ENCODE measurements at regions not wholly inside any gene's neighbourhood (a gene's known extent, or its start where the extent isn't known, plus 50 kb on each side); places are given as distances from the start of the nearest gene placed in this dataset.

DNA sequence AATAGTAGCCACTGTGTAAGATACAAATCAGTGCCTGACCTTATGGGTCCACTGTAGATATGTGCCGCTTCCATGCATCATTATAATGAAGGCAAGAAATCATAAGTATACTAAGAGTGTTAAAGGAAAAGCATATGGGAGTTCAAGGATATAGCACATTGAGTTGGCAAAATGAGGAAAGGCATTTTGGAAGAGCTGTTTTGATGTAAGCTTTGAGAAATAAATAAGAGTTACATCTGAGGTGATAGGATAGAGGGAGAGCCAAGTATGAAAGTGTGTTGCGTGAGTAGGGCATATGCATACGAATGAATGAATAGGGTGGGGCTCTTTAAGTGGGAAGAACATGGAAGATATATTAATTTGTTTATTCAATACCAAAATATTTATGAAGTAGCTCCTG lies 101.0 kb upstream of the DMAC1 start:
- Mint-ChIP-seq H3K27me3 (no peaks in the 10 kb centered on the region), H3K36me3 (no peaks in the 10 kb centered on the region), H3K4me1 (no peaks in the 10 kb centered on the region), H3K4me3 (no peak overlapping the region), H3K9me3 (no peaks in the 10 kb centered on the region), H3K27ac (no peak overlapping the region)
- H3K4me3 ChIP-seq (ENCODE audit: control insufficient read depth in 1 of 2, extremely low read depth in 1 of 2, low read length in 1 of 2), result no peak overlapping the region
- H3K9me3 ChIP-seq, result no peaks in the 10 kb centered on the region
- H3K27me3 ChIP-seq (replicated peaks in 1 of 2; ENCODE audit: control insufficient read depth in 2 of 2, extremely low read depth in 1 of 2, insufficient read depth in 2 of 2, low read length in 1 of 2), result no peaks in the 10 kb centered on the region
- no peak for ATAC-seq (replicated peaks in 1 of 4)
- WGBS (ENCODE audit: insufficient coverage), result 100% methylated on average over 1 of the region's 3 CpGs
- no peaks in the 10 kb centered on the region for H3K4me1 ChIP-seq (ENCODE audit: control insufficient read depth in 1 of 2, extremely low read depth in 1 of 2, insufficient read depth in 2 of 2, low read length in 2 of 2)
- ChIA-PET CTCF (interaction anchor here in 1 of 2 donors (0.6 kb wide), 1 partner anchor 17 kb away, joined by 3 read pairs; no protein-coding TSS in a partner anchor), POLR2A (no interaction called here)
- DNase-seq, result no peak
- H3K36me3 ChIP-seq (ENCODE audit: control insufficient read depth in 2 of 2, extremely low read depth in 1 of 2, insufficient read depth in 1 of 2, low read length in 1 of 2), result no peaks in the 10 kb centered on the region
- no peak overlapping the region for H3K27ac ChIP-seq (ENCODE audit: low read length)

DNA sequence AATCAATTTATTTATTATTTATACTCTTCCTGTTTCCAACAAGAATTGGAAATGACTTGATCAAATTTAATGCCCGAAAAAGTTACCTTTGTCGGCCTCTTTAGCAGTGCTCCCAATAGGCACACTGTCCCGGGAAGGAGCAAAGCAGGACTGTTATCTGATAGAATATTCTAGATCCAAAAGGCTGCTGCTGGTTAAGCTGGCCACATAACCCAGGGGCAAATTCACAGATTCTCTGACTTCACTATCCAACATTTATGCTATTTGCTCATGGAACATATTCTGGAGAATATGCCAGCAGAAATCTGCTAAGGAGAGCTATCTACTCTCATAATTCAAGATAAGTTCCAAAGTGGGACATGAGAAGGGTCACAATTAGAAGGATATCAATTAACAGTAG lies 100.2 kb upstream of the DMAC1 start:
- POLR2A ChIA-PET, result interaction anchor here in 1 of 2 donors (0.6 kb wide), 1 partner anchor 1132 kb away, joined by 3 read pairs; no protein-coding TSS in a partner anchor
- Mint-ChIP-seq H3K4me1 (no peaks in the 10 kb centered on the region), H3K9me3 (no peaks in the 10 kb centered on the region), H3K4me3 (no peak overlapping the region), H3K27ac (no peak overlapping the region), H3K36me3 (no peaks in the 10 kb centered on the region), H3K27me3 (no peaks in the 10 kb centered on the region)
- ATAC-seq (replicated peaks in 1 of 4), result no peak
- CTCF ChIA-PET, result interaction anchor here in 1 of 2 donors (0.6 kb wide), 1 partner anchor 16 kb away, joined by 3 read pairs; no protein-coding TSS in a partner anchor
- Histone ChIP-seq H3K36me3 (ENCODE audit: control insufficient read depth in 2 of 2, extremely low read depth in 1 of 2, insufficient read depth in 1 of 2, low read length in 1 of 2) (no peaks in the 10 kb centered on the region), H3K27me3 (replicated peaks in 1 of 2; ENCODE audit: control insufficient read depth in 2 of 2, extremely low read depth in 1 of 2, insufficient read depth in 2 of 2, low read length in 1 of 2) (no peaks in the 10 kb centered on the region), H3K4me3 (ENCODE audit: control insufficient read depth in 1 of 2, extremely low read depth in 1 of 2, low read length in 1 of 2) (no peak overlapping the region), H3K27ac (ENCODE audit: low read length) (no peak overlapping the region), H3K9me3 (no peaks in the 10 kb centered on the region), H3K4me1 (ENCODE audit: control insufficient read depth in 1 of 2, extremely low read depth in 1 of 2, insufficient read depth in 2 of 2, low read length in 2 of 2) (no peaks in the 10 kb centered on the region)
- DNase-seq, result no peak
- 100% methylated on average over 1 of the region's 3 CpGs for WGBS (ENCODE audit: insufficient coverage)

GRCh38 chr9:7894231-7894630 lies 94.7 kb upstream of the DMAC1 start:
- Histone ChIP-seq H3K36me3 (ENCODE audit: control insufficient read depth in 2 of 2, extremely low read depth in 1 of 2, insufficient read depth in 1 of 2, low read length in 1 of 2) (no peaks in the 10 kb centered on the region), H3K4me1 (ENCODE audit: control insufficient read depth in 1 of 2, extremely low read depth in 1 of 2, insufficient read depth in 2 of 2, low read length in 2 of 2) (no peaks in the 10 kb centered on the region), H3K9me3 (no peaks in the 10 kb centered on the region), H3K27ac (ENCODE audit: low read length) (no peak overlapping the region), H3K4me3 (ENCODE audit: control insufficient read depth in 1 of 2, extremely low read depth in 1 of 2, low read length in 1 of 2) (no peak overlapping the region), H3K27me3 (replicated peaks in 1 of 2; ENCODE audit: control insufficient read depth in 2 of 2, extremely low read depth in 1 of 2, insufficient read depth in 2 of 2, low read length in 1 of 2) (no peaks in the 10 kb centered on the region)
- no peak overlapping the region for H3K4me3 Mint-ChIP-seq
- no peaks in the 10 kb centered on the region for H3K27me3 Mint-ChIP-seq
- H3K4me1 Mint-ChIP-seq, result no peaks in the 10 kb centered on the region
- peaks cover 3 to 8% (median 5%) of the 10 kb centered on the region in 3 donors for H3K9me3 Mint-ChIP-seq
- ATAC-seq (replicated peaks in 1 of 4), result no peak
- DNase-seq, result no peak
- 100% methylated on average over 2 of the region's 4 CpGs for WGBS (ENCODE audit: insufficient coverage)
- CTCF ChIA-PET, result no interaction called here
- H3K27ac Mint-ChIP-seq, result no peak overlapping the region
- H3K36me3 Mint-ChIP-seq, result no peaks in the 10 kb centered on the region
- POLR2A ChIA-PET, result no interaction called here

GRCh38 chr9:7892975-7893374 lies 93.4 kb upstream of the DMAC1 start:
- H3K27me3 ChIP-seq (replicated peaks in 1 of 2; ENCODE audit: control insufficient read depth in 2 of 2, extremely low read depth in 1 of 2, insufficient read depth in 2 of 2, low read length in 1 of 2), result no peaks in the 10 kb centered on the region
- H3K4me1 ChIP-seq (ENCODE audit: control insufficient read depth in 1 of 2, extremely low read depth in 1 of 2, insufficient read depth in 2 of 2, low read length in 2 of 2), result no peaks in the 10 kb centered on the region
- H3K9me3 ChIP-seq, result no peaks in the 10 kb centered on the region
- H3K36me3 ChIP-seq (ENCODE audit: control insufficient read depth in 2 of 2, extremely low read depth in 1 of 2, insufficient read depth in 1 of 2, low read length in 1 of 2), result no peaks in the 10 kb centered on the region
- Mint-ChIP-seq H3K9me3 (peaks cover 3 to 8% (median 5%) of the 10 kb centered on the region in 3 donors), H3K27me3 (no peaks in the 10 kb centered on the region), H3K36me3 (no peaks in the 10 kb centered on the region), H3K27ac (no peak overlapping the region), H3K4me3 (no peak overlapping the region), H3K4me1 (no peaks in the 10 kb centered on the region)
- ChIA-PET CTCF (interaction anchor here in 1 of 2 donors (0.7 kb wide), 1 partner anchor 510 kb away, joined by 3 read pairs; no protein-coding TSS in a partner anchor), POLR2A (interaction anchor here in 1 of 2 donors (0.6 kb wide), 1 partner anchor 10 kb away, joined by 3 read pairs; no protein-coding TSS in a partner anchor)
- H3K27ac ChIP-seq (ENCODE audit: low read length), result no peak overlapping the region
- no peak overlapping the region for H3K4me3 ChIP-seq (ENCODE audit: control insufficient read depth in 1 of 2, extremely low read depth in 1 of 2, low read length in 1 of 2)
- DNase-seq (no peak), ATAC-seq (replicated peaks in 1 of 4) (no peak)
- 96% methylated on average over 4 of the region's 5 CpGs for WGBS (ENCODE audit: insufficient coverage)

DNA sequence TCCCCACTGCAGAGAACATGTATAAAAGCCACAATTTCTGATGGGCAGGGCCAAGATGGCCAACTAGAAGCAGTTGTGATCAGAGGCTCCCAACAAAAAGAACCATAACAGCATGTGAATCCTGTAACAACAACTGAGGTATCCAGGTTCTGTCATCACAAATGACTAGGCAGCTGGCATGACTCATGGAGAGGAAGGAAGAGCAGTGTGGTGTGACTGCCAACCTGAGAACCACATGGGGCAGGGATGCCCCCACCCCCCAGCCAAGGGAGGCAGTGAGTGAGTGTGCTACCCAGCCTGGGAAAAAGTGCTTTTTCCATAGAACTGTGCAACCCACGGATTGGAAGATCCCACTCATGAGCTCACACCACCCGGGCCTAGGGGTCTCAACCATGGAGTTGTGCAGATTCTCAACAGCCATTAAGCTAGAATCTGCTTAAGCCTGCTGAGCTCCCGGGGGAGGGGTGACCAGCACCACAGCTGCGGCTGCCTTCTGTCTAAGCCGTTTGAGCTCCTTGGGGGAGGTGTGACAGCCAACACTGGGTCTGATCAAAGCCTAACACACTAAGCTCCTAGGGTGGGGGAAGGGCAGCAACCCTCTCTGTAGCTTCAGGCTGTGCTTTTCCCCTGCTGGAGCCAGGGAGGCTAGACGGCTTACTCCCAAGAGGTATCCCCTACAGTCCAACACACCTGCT lies 80.1 kb upstream of the DMAC1 start:
- Mint-ChIP-seq H3K27ac (no peak overlapping the region), H3K4me3 (no peak overlapping the region)
- WGBS (ENCODE audit: insufficient coverage), result 23% methylated on average over 5 of the region's 6 CpGs

DNA sequence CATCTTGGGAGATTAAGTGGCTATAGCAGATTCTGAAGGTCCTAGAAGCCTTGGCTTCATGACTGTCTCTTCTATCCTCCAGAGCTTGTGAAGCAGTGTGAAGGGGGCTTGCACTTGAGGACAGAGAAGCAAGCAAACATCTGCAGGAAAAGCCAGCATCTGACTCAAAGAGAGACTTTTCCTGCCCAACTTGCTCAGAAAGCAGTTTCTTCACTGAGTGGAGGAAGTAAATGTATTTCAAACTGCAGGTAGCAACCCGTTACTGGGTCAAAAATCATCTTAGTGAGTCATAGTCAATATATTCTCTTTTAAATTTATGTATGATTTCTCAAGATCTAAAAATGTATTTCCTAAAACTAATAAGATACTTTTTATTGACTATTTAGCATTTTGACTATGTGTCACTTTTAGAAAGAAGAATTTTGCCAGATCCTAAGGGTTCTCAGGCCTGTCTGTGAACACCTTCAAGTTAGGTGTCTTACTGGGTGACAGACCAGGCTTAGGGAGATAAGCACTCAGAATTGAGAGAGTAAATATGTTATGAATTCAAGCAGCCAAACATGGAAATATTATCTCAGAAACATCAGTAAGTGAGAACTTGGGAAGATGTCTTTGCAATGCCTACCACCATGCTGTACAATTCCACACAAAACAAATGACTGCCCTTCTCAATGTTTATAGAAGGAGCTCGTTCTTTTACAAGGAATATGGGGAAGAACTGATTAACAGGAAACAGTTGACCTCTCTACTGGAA lies 72.6 kb upstream of the DMAC1 start:
- Mint-ChIP-seq H3K36me3 (peaks cover 3% of the 10 kb centered on the region), H3K9me3 (peaks cover 8 to 9% (median 8%) of the 10 kb centered on the region in 3 donors), H3K4me3 (no peak overlapping the region), H3K4me1 (peaks cover 3 to 12% (median 7%) of the 10 kb centered on the region in 3 donors), H3K27ac (peak overlapping the region in 1 of 2 donors; percentile 25), H3K27me3 (peaks cover 0 to 3% of the 10 kb centered on the region in 2 donors)
- H3K27me3 ChIP-seq (replicated peaks in 1 of 2; ENCODE audit: control insufficient read depth in 2 of 2, extremely low read depth in 1 of 2, insufficient read depth in 2 of 2, low read length in 1 of 2), result no peaks in the 10 kb centered on the region
- DNase-seq (no peak), ATAC-seq (replicated peaks in 1 of 4) (no peak)
- no peaks in the 10 kb centered on the region for H3K4me1 ChIP-seq (ENCODE audit: control insufficient read depth in 1 of 2, extremely low read depth in 1 of 2, insufficient read depth in 2 of 2, low read length in 2 of 2)
- no peaks in the 10 kb centered on the region for H3K36me3 ChIP-seq (ENCODE audit: control insufficient read depth in 2 of 2, extremely low read depth in 1 of 2, insufficient read depth in 1 of 2, low read length in 1 of 2)
- no peak overlapping the region for H3K4me3 ChIP-seq (ENCODE audit: control insufficient read depth in 1 of 2, extremely low read depth in 1 of 2, low read length in 1 of 2)
- WGBS (ENCODE audit: insufficient coverage), result no CpG with 5 or more reads among the region's 2 CpGs
- ChIA-PET POLR2A (no interaction called here), CTCF (no interaction called here)
- H3K9me3 ChIP-seq, result no peaks in the 10 kb centered on the region
- H3K27ac ChIP-seq (ENCODE audit: low read length), result no peak overlapping the region

More for the DNA sequence above, 80.1 kb upstream of the DMAC1 start:
- ChIA-PET POLR2A (no interaction called here), CTCF (interaction anchor here in 1 of 2 donors (0.7 kb wide), 1 partner anchor 30 kb away, joined by 6 read pairs; no protein-coding TSS in a partner anchor)
- peaks cover 4 to 9% (median 7%) of the 10 kb centered on the region in 3 donors for H3K4me1 Mint-ChIP-seq
- no peaks in the 10 kb centered on the region for H3K9me3 ChIP-seq
- peaks cover 3% of the 10 kb centered on the region for H3K36me3 Mint-ChIP-seq
- H3K27ac ChIP-seq (ENCODE audit: low read length), result no peak overlapping the region
- peaks cover 0 to 4% of the 10 kb centered on the region in 2 experiments for H3K27me3 ChIP-seq (replicated peaks in 1 of 2; ENCODE audit: control insufficient read depth in 2 of 2, extremely low read depth in 1 of 2, insufficient read depth in 2 of 2, low read length in 1 of 2)
- H3K4me1 ChIP-seq (ENCODE audit: control insufficient read depth in 1 of 2, extremely low read depth in 1 of 2, insufficient read depth in 2 of 2, low read length in 2 of 2), result peaks cover 2 to 12% of the 10 kb centered on the region in 2 experiments
- ATAC-seq (replicated peaks in 1 of 4), result peak in 2 of 4 experiments; percentile 47 to 73
- H3K9me3 Mint-ChIP-seq, result peaks cover 12 to 19% (median 18%) of the 10 kb centered on the region in 3 donors
- no peak overlapping the region for H3K4me3 ChIP-seq (ENCODE audit: control insufficient read depth in 1 of 2, extremely low read depth in 1 of 2, low read length in 1 of 2)
- DNase-seq, result peak in 29 of 35 experiments; percentile 1 to 43 (median 14)
- H3K27me3 Mint-ChIP-seq, result peaks cover 0 to 3% of the 10 kb centered on the region in 2 donors
- no peaks in the 10 kb centered on the region for H3K36me3 ChIP-seq (ENCODE audit: control insufficient read depth in 2 of 2, extremely low read depth in 1 of 2, insufficient read depth in 1 of 2, low read length in 1 of 2)
